Testis (tissue), 2 donors: ENCODE measurements at regions not wholly inside any gene's neighbourhood (a gene's known extent, or its start where the extent isn't known, plus 50 kb on each side); places are given as distances from the start of the nearest gene placed in this dataset.

Experiments
- CTCF ChIP-seq, 3 experiments: fragments of 450-650 bp in 2 of 3; fragments of 200-600 bp in 1 of 3; sonication (generic) in 1 of 3; IDR thresholded peaks; one replicate each; pipeline ENCODE4 v1.5.1; 2016 to 2019; ENCODE audit warnings: antibody characterized with exemption in 3 of 3, mild to moderate bottlenecking in 2 of 3, moderate library complexity in 1 of 3
- POLR2A ChIP-seq: fragments of 450-650 bp; IDR thresholded peaks from one replicate; pipeline ENCODE4 v1.6.1; 2017; ENCODE audit warnings: antibody characterized with exemption, mild to moderate bottlenecking, moderate library complexity

GRCh38 chr11:127369356-127369755 lies 368.8 kb upstream of the KIRREL3 start:
- no peak for TF ChIP-seq CTCF (IDR thresholded peaks at IDR 0.05)
- TF ChIP-seq POLR2A, result no peak
